Neural progenitor cell (in vitro differentiated cells): ENCODE measurements at regions not wholly inside any gene's neighbourhood (a gene's known extent, or its start where the extent isn't known, plus 50 kb on each side); places are given as distances from the start of the nearest gene placed in this dataset.

Source experiments
- CTCF ChIP-seq: fragments of 200-600 bp; sonication (generic); IDR thresholded peaks from 2 replicates; pipeline ENCODE4 v1.5.1; 2017; ENCODE audit warnings: antibody characterized with exemption, mild to moderate bottlenecking
- EZH2phosphoT487 ChIP-seq: fragments of 200-600 bp; sonication (generic); IDR thresholded peaks from 2 replicates; pipeline ENCODE4 v1.6.1; 2017; ENCODE audit warnings: antibody characterized with exemption

DNA sequence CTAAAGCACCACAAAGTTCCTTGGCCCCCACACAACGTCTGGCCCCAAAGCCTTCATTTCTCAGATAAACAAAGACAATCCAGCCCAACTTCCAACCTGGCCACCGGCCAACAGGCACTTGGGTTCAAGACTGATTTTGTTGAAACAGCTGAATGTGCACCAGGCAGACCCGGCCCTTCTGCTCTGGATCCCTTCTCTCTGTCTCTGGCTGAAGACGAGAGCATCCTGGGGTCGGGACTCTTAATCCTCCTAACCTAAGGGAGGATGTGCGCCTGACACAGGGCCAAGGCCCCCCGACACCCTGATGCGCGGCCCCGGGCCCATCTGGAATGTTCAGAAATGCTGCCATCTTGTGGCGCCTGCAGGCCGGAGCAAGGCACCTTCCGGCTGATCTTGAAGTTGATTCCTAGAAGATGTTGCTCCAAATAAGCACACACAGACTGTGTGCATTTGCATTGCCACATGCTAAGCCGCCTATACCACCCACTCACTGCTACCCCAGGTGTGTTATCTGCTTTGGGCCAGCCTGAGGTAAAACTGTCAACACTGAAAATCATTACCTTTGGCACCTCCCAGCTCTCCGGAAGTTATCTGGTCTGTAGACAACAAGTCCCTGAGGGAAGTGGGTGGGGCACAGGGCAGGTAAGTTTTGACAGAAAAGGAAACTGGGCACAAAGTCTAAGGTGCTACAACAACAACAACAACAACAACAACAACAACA lies 98.4 kb upstream of the HABP2 start:
- no peak for TF ChIP-seq EZH2phosphoT487
- peak; percentile 87 for TF ChIP-seq CTCF
